ENCODE measurements at regions not wholly inside any gene's neighbourhood (a gene's known extent, or its start where the extent isn't known, plus 50 kb on each side); places are given as distances from the start of the nearest gene placed in this dataset.
"Not testable (repeated sequence)": the region's sequence is repeated elsewhere in the genome, so short reads cannot be mapped to it uniquely, and the experiment has no call there.

GRCh38 chr13:64704121-64704649 is 2526.0 kb downstream of the PCDH9 start:
- Histone ChIP-seq H3K36me3 (no peaks in the 10 kb centered on the region), H3K27me3 (no peaks in the 10 kb centered on the region), H3K4me3 (no peak overlapping the region), H3K4me1 (ENCODE audit: insufficient read depth) (no peaks in the 10 kb centered on the region), H3K27ac (no peak overlapping the region), H3K9me3 (no peaks in the 10 kb centered on the region)
- intact Hi-C loops (cut with DNase I), result no loop called here
- no peak for DNase-seq
- WGBS, 3 donors, result 58 to 68% (median 68%) methylated on average over 6 of the region's 6 CpGs
- TF ChIP-seq, protein P1, sequence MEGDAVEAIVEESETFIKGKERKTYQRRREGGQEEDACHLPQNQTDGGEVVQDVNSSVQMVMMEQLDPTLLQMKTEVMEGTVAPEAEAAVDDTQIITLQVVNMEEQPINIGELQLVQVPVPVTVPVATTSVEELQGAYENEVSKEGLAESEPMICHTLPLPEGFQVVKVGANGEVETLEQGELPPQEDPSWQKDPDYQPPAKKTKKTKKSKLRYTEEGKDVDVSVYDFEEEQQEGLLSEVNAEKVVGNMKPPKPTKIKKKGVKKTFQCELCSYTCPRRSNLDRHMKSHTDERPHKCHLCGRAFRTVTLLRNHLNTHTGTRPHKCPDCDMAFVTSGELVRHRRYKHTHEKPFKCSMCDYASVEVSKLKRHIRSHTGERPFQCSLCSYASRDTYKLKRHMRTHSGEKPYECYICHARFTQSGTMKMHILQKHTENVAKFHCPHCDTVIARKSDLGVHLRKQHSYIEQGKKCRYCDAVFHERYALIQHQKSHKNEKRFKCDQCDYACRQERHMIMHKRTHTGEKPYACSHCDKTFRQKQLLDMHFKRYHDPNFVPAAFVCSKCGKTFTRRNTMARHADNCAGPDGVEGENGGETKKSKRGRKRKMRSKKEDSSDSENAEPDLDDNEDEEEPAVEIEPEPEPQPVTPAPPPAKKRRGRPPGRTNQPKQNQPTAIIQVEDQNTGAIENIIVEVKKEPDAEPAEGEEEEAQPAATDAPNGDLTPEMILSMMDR (IDR thresholded peaks at IDR 0.05), result no peak
- TF ChIP-seq POLR2A (IDR thresholded peaks at IDR 0.05) (no peak), EP300 (IDR thresholded peaks at IDR 0.05) (no peak)

DNA sequence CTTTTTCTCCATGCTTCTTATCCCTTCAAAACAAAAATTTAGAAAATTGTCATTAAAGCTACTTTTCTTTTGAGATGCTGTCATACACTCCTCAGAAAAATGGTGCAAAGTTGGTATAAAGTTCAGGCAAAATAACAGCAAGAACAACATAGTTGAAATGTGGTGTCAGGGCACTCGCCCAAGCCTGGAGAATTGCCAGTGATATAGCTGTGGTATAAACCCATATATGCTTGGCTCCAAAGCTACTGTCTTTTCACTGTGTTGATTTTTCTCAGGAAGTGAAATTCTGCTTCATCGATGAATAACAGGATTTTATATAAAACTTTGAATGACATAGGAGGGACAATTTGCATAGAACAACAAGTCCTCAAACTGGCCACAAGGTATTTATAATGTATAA is 2532.9 kb downstream of the PCDH9 start:
- Histone ChIP-seq H3K9me3 (no peaks in the 10 kb centered on the region), H3K27ac (no peak overlapping the region), H3K36me3 (no peaks in the 10 kb centered on the region), H3K4me3 (no peak overlapping the region), H3K4me1 (ENCODE audit: insufficient read depth) (no peaks in the 10 kb centered on the region), H3K27me3 (no peaks in the 10 kb centered on the region)
- intact Hi-C loops (cut with DNase I), result no loop called here
- TF ChIP-seq POLR2A (IDR thresholded peaks at IDR 0.05) (no peak), EP300 (IDR thresholded peaks at IDR 0.05) (no peak)
- TF ChIP-seq, protein P1 (IDR thresholded peaks at IDR 0.05), result no peak
- 55 to 76% (median 75%) methylated on average over 2 of the region's 2 CpGs for WGBS, 3 donors
- DNase-seq, result no peak

DNA sequence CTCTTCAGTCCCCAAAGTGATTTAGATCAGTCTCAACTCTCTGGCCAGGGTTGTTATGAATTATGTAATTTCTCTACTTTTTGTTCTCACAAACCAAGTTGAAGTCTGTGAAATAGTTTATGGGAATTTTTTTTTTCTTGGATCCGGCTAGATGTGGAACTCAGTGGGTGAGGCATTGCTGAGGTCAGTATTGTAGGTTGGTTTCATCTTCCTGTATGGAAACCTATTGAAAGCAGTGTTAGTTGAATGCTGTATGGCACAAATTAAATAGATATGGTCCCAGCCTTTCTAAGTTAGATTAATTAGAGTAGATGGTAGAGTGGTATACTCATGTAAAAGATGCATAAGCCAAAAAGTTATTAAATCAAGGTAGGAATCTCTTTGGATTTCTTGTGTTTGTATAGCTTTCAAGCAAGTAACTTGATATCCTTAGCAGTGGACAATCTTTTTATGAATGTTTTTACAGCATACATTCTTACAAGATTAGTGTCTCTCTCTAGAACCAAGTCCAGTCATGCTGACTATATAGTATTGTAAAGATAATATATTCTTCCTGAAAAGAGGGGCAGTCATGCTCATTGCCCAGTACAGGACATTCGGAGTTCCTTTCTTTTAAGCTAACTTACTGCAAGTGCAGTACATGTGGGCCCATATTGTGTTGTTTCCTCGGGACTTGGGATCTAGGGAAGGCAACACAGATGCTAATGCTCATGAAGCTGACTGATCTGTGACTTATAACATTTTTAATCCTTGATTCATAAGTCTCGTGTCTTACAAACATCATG is 2541.1 kb downstream of the PCDH9 start:
- no peaks in the 10 kb centered on the region for H3K27me3 ChIP-seq
- WGBS, 3 donors, result 76 to 84% (median 79%) methylated on average over 4 of the region's 4 CpGs
- no peak overlapping the region for H3K27ac ChIP-seq
- no peaks in the 10 kb centered on the region for H3K36me3 ChIP-seq
- intact Hi-C loops (cut with DNase I), result no loop called here
- no peaks in the 10 kb centered on the region for H3K9me3 ChIP-seq
- TF ChIP-seq, protein P1 (IDR thresholded peaks at IDR 0.05), result no peak
- TF ChIP-seq POLR2A (IDR thresholded peaks at IDR 0.05) (no peak), EP300 (IDR thresholded peaks at IDR 0.05) (no peak)
- no peak for DNase-seq
- H3K4me3 ChIP-seq, result no peak overlapping the region
- H3K4me1 ChIP-seq (ENCODE audit: insufficient read depth), result no peaks in the 10 kb centered on the region

DNA sequence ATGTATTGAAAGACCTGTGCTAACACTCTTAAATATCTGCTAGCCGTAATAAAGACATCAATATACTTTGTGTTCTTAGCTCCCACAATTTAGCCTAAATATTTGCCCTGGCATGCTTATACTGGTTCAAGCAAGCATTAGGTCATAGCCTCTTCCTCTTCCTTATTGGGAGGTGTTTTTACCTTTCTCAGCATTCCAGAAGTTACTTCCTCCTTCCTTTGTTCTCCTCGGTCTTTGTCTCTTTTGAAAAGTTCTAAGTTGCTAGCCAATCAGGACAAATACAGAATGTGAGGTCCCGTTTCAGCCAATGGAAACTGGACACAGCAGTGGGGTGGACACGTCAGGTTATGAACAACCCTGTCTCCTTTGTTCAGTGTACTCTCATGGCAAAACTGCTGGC is 2543.6 kb downstream of the PCDH9 start:
- WGBS, 3 donors, result 77 to 89% (median 84%) methylated on average over 4 of the region's 4 CpGs
- H3K4me1 ChIP-seq (ENCODE audit: insufficient read depth); H3K4me3 ChIP-seq; DNase-seq; H3K27ac ChIP-seq; intact Hi-C loops (cut with DNase I); H3K27me3 ChIP-seq; H3K9me3 ChIP-seq; H3K36me3 ChIP-seq: not testable (repeated sequence)

DNA sequence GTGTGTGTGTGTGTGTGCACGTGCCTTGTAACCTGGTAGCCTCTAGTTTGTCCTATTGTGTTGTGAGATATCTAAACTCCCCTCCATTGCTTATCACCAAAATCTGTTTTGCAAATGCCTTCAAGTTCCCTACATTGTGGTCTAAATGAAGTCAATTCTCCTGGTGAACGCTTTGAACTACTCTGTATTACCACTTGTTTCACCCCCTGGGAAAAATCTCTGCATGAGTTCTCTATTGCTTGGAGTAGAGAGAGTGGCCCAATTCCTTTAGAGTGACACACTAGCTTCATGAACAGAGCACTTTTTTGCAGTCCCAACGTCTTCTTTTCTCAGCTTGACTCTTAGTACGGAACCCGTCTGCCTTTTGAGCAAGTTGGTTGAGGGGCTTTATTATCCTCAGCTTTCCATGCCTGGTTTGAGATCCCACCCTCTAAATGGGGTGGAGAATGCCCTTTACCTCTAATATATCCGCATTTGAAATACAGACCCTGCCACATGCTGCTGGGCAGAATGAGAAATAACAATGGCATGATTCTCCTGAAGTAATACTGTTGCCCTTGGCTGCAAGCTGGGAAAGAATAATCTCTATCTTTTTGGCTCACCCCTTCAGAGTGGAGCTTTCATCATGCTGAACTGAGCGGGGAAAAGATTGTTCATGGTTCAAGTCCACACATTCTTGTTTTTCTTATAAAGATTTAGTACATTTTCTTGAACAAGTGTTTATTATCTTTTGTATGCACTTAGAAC is 2545.3 kb downstream of the PCDH9 start:
- H3K27ac ChIP-seq, result no peak overlapping the region
- TF ChIP-seq POLR2A (IDR thresholded peaks at IDR 0.05) (no peak), EP300 (IDR thresholded peaks at IDR 0.05) (no peak)
- TF ChIP-seq, protein P1 (IDR thresholded peaks at IDR 0.05), result no peak
- no peaks in the 10 kb centered on the region for H3K4me1 ChIP-seq (ENCODE audit: insufficient read depth)
- H3K27me3 ChIP-seq, result no peaks in the 10 kb centered on the region
- intact Hi-C loops (cut with DNase I), result no loop called here
- no peaks in the 10 kb centered on the region for H3K9me3 ChIP-seq
- H3K36me3 ChIP-seq, result no peaks in the 10 kb centered on the region
- no peak overlapping the region for H3K4me3 ChIP-seq
- no peak for DNase-seq
- WGBS, 3 donors, result 57 to 64% (median 61%) methylated on average over 7 of the region's 7 CpGs

Measured in ovary (tissue), 7 donors.